ENCODE measurements at regions not wholly inside any gene's neighbourhood (a gene's known extent, or its start where the extent isn't known, plus 50 kb on each side); places are given as distances from the start of the nearest gene placed in this dataset.

GRCh38 chr5:35561396-35561795 is 56.3 kb upstream of the SPEF2 start:
- DNase-seq (ENCODE audit: extremely low spot score), result no peak
- no peak for TF ChIP-seq CTCF (IDR thresholded peaks at IDR 0.05; ENCODE audit: control extremely low read depth, extremely low read depth, low read depth, missing control alignments)
- CTCF ChIA-PET, result no interaction called here
- POLR2A ChIA-PET, result no interaction called here

DNA sequence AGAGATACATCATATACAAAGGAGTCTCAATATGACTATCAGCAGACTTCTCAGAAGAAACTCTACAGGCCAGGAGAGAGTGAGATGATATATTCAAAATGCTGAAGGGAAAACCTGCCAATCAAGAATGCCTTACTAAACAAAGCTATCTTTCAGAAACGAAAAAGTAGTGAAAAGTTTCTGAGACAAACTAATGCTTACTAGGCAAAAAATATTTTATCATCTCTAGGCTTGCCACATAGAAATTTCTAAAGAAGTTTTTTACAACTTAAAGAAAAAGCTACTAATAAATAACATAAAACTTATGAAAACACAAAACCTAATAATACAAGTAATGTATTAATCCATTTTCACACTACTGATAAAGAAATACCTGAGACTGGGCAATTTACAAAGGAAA is 59.9 kb upstream of the SPEF2 start:
- ChIA-PET CTCF (no interaction called here), POLR2A (no interaction called here)
- no peak for TF ChIP-seq CTCF (IDR thresholded peaks at IDR 0.05; ENCODE audit: control extremely low read depth, extremely low read depth, low read depth, missing control alignments)
- no peak for DNase-seq (ENCODE audit: extremely low spot score)

GRCh38 chr5:35557199-35557598 is 60.5 kb upstream of the SPEF2 start:
- ChIA-PET POLR2A (no interaction called here), CTCF (no interaction called here)
- no peak for DNase-seq (ENCODE audit: extremely low spot score)
- no peak for TF ChIP-seq CTCF (IDR thresholded peaks at IDR 0.05; ENCODE audit: control extremely low read depth, extremely low read depth, low read depth, missing control alignments)

GRCh38 chr5:35554016-35554415 is 63.6 kb upstream of the SPEF2 start:
- TF ChIP-seq CTCF (IDR thresholded peaks at IDR 0.05; ENCODE audit: control extremely low read depth, extremely low read depth, low read depth, missing control alignments), result no peak
- CTCF ChIA-PET, result no interaction called here
- no peak for DNase-seq (ENCODE audit: extremely low spot score)
- POLR2A ChIA-PET, result no interaction called here

DNA sequence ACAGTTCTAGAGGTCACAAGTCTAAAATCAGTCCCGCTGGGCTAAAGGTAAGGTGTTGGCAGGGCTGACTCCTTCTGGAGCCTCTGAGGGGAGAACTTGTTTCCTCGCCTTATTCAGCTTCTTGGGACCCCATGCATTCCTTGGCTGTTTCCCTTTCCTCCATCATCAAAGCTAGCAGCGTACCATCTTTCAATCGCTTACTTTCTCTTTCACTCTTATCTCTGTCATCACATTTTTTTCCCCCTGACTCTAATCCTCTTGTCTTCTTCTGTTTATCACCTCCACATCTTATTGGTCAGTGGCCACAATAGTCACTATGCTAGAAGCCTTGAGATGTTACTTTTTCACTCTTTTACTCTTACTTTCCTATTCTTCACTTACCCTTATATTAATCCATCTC is 72.5 kb upstream of the SPEF2 start:
- ChIA-PET POLR2A (no interaction called here), CTCF (no interaction called here)

DNA sequence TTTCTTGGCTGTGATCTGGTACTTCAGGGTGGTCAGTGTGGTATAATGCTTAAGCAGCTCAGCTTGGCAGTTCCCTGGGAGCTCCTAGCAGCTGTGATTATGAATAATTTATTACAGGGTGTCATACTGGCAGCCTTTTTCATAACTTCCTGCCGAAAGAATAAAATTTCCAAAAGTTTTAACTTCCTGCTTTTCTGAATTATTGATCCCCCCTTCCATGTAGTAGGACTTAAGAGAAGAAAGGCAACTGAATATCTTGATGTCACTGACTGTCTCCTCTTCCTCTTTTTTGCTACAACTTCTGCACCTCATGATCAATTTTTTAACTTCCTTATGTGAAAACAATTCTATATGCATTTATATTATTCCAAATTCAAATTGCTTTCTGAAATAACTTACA is 74.3 kb upstream of the SPEF2 start:
- ChIA-PET POLR2A (no interaction called here), CTCF (no interaction called here)
- TF ChIP-seq CTCF (IDR thresholded peaks at IDR 0.05; ENCODE audit: control extremely low read depth, extremely low read depth, low read depth, missing control alignments), result no peak
- DNase-seq (ENCODE audit: extremely low spot score), result no peak

More for the DNA sequence above, 72.5 kb upstream of the SPEF2 start:
- TF ChIP-seq CTCF (IDR thresholded peaks at IDR 0.05; ENCODE audit: control extremely low read depth, extremely low read depth, low read depth, missing control alignments), result no peak
- no peak for DNase-seq (ENCODE audit: extremely low spot score)

- ChIA-PET CTCF (no interaction called here), POLR2A (no interaction called here)
- no peak for DNase-seq (ENCODE audit: extremely low spot score)
- TF ChIP-seq CTCF (IDR thresholded peaks at IDR 0.05; ENCODE audit: control extremely low read depth, extremely low read depth, low read depth, missing control alignments), result no peak
Measured at GRCh38 chr5:35540002-35540401, 77.7 kb upstream of the SPEF2 start.
